T-helper 1 cell (primary cell): ENCODE measurements at regions not wholly inside any gene's neighbourhood (a gene's known extent, or its start where the extent isn't known, plus 50 kb on each side); places are given as distances from the start of the nearest gene placed in this dataset.
"Not testable (repeated sequence)": the region's sequence is repeated elsewhere in the genome, so short reads cannot be mapped to it uniquely, and the experiment has no call there.

Experiments
- DNase-seq, 5 donors: peaks; one replicate each; pipeline ENCODE4 v3.0.0-alpha.2; 2012 to 2020

DNA sequence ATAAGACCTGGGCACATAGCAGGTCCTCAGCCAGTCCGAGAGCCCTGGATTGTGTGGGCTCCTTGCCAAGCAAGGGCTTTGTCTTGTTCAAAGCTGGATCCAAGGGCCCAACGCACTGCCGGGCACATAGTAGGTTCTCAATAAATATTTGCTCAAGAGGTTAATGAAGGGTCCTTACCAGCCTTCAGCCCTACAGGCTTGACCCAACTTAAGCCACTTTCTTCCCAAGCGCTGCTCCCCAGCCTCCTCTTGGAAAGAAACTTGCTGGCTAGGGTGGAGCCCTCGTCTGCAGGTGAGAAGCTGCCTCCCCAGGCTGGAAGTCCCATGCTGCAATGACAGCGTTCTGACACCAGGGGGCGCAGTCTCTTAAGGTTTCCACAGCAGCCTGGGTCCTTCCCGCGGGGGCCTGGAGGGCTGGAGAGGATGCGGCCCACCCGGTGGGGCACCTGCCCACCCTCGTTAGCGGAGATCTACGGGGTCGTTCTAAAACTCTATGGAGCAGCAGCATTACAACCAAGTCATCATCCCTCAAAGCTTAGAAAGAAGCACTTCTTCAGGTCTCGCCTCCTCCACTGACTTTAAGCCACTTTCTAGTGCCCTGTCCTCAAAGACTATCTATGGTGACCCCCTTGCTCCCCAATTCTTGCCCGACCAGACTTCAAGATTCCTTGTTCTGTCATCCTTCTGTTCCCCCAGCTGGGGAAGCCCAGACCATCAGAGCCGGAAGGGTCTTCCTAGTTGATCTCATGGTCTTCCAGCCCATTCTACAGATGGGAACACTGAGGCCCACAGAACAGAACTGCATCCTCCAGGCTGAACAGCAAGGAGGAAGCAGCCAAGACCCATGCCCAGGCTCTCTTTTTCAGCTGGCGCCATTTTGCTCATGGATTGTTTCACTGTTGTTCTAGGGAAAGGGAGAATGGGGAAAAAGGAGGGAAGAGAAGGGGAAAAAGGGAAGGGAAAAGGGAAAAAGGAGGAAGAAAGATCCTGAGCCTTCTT is 115.4 kb downstream of the LHX2 start:
- peak; percentile 44 to 73 (median 64) for DNase-seq

DNA sequence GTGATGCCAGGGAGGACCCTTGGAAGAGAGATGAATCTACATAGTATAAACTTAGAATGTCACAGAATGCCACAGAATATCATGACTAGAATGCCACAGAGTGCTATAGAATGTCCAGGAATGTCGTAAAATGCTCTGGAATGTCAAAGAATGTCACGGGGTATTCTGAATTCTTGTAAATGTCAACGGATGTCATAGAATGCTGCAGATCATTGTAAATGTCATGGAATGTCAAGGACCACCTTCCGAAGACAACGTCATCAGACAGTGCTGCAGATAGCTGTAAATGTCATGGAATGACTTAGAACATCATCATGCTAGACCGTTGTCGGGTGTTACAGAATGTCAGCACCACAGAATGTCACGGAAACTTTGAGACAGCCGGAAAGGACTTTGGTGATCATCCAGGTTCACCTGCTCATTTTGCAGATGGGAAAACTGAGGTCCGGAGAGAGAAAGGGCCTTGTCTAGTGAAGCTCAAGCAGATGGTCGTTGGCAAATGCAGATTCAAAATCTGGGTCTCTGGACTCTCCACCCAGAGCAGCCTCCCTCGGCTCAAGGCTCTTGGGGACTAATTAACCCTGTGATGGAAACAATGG is 117.1 kb downstream of the LHX2 start:
- no peak for DNase-seq

DNA sequence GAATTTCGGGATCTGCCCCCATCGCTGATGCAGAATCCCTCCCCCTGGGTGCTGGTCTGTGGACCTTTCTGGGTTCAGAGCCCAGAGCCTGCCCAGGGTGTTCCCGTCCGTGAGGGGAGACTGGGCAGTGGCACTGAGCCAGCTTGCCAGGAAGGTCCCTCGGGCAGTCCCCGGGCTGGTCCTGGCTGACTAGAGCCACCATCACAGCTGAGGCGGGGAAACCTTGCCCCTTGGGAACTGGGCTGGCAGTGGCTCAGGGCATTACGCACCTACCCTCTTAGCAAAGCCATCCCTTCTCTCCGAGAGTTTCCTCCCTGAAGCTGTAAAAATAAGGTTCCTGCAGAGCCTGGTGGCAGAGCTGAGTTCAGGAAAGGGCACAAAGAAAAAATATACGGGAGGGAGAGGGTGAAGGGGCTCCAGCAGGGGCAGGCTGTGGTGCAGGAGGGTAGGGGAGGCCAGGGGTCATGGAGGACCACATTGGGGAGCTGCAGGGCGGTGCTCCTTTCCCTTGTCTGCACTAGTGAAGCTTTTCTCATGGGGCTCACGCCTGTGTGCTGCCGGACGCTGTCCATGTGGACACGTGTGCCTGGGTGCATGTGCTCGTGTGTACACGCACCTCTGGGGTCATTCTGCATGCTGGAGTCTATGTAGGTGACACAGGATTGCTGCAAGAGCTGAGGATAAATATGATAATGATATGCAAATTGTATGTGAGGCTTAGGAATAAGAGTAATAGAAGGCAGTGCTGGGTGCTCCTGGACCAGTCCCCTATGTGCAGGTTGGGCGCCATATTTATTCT is 118.9 kb downstream of the LHX2 start:
- DNase-seq, result no peak

DNA sequence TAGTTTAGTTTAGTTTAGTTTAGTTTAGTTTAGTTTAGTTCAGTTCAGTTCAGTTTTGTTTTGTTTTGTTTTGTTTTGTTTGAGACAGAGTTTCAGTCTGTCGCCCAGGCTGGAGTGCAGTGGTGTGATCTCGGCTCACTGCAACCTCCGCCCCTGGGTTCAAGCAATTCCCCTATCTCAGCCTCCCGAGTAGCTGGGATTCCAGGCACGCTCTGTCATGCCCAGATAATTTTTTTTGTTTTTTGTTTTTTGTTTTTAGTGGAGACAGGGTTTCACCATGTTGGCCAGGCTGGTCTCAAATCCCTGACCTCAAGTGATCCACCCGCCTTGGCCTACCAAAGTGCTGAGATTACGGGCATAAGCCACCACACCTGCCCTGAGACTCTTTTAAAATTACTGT is 120.0 kb downstream of the LHX2 start:
- DNase-seq, result not testable (repeated sequence)

GRCh38 chr9:124132671-124133147 is 121.1 kb downstream of the LHX2 start:
- no peak for DNase-seq

- peak in 1 of 5 donors; percentile 15 for DNase-seq
These were observed 122.2 kb downstream of the LHX2 start for GRCh38 chr9:124133727-124134126.

- no peak for DNase-seq
These were observed 123.0 kb downstream of the LHX2 start for GRCh38 chr9:124134526-124134925.

DNA sequence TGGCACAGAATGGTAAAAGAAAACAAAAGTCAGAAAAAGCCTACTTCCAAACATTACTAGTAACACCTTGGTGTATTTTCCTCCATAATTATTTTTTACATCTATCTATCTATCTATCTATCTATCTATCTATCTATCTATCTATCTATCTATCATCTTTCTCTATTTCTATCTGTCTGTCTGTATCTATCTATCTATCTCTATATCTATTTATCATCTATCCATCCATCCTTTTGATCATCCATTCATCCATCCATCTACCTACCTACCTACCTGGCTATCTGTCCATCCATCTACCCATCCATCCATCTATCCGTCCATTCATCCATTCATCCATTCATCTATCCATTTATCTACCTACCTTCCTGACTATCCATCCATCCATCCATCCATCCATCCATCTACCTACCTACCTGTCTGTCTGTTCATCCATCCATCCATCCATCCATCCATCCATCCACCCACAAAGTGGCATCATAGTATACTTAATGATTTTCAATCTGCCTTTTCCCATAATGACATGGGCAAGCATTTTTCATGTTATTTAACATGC is 121.9 kb upstream of the NEK6 start:
- no peak for DNase-seq

DNA sequence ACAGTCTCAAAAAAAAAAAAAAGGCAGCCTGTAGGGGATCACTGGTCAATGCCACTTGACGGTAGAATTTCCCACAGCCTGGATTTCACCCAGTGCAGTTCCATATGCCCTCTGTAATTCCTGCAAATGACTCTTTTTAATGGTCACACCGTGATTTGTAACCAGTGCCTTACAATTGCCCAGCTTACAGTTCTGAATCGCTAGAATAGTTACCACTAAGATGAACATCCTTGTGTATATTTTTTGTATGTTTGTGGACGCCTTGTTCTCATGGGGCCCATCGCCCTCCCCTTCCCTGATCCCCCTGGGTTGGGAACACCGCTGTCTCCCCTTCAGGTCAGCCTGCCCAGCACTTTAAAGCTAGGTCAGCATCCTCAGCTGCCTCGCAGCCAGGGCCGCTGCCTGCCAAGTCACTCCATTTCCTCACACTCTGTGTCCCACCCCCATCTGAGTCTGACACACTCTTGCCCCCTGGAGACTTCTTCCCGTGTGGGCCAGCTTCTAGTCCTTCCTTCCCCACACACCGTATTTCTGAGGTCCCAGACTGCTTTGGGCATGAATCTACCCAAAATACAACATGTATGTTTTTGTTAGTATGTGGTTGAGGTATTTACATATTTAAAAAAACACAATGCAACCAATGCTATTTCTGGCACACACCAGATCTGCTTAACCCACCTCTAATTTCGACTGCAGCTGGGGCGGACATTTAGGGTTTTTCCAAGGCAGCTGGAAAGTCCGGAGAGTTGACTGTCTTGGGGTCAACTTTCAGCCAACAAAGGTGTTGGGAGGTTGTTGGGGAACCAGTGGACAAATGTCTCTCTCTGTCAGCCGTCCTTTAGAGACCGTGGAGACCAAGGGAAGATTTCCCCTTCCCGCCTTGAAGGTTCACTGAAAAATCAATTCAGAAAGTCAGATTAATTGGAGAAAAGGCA is 120.5 kb upstream of the NEK6 start:
- no peak for DNase-seq

- no peak for DNase-seq
These were observed 119.8 kb upstream of the NEK6 start for GRCh38 chr9:124137944-124138335.

DNA sequence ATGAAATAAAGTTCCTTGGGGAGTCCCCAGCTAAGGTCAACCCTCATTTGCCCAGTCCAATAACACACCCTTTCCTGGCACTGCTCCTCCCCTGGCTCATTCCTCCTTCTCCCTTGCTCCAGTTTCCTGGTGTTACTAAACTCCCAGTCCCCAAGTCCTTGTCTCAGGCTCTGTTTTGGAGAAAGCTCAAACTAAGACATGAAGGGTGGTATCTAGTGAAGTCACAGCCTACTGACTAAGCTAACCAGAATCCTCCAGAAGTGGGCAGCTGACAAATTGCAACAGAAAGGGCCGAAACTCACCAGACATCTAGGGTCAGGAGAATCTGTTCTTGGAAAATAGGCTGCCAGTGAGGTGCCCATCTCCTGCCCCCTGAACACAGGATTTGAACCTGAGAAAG is 118.7 kb upstream of the NEK6 start:
- no peak for DNase-seq

DNA sequence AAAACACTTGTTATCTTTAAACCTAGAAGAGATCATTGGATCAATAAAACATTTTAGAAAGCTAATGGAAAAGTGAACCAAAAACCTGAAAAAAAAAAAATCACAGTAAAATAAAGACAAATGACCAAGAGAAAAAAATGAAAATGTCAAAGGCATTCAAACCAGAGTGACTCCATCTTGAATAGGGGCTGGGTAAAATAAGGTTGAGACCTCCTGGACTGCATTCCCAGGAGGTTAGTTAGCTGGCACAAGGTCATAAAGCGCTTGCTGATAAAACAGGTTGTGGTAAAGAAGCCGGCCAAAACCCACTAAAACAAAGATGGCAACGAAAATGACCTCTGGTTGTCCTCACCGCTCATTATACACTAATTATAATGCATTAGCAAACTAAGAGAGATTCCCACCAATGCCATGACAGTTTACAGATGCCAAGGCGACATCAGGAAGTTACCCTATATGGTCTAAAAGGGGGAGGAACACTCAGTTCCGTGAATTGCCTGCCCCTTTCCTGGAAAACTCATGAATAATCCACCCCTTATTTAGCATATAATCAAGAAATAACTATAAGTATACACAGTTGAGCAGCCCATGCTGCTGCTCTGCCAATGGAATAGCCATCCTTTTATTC is 116.7 kb upstream of the NEK6 start:
- no peak for DNase-seq

- not testable (repeated sequence) for DNase-seq
These were observed 113.1 kb upstream of the NEK6 start for GRCh38 chr9:124144561-124145123.

DNA sequence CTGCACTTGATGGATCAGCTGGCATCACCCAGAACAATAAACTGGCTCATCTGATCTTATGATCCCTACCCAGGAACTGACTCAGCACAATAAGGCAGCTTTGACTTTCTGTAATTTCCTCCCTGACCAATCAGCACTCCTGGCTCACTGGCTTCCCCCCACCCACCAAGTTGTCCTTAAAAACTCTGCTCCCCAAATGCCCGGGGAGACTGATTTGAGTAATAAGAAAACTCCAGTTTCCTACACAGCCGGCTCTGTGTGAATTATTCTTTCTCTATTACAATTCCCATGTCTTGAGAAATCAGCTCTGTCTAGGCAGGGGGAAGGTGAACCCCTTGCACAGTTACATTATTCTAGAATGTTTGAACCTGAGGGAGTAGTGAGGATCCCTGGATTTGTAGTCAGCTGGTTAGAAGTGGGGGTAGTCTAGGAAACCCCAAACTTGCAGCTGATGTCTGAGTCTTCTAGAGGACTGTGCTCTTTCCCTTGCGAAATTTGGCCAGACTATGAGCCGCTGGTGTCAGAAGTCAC is 111.7 kb upstream of the NEK6 start:
- no peak for DNase-seq

DNA sequence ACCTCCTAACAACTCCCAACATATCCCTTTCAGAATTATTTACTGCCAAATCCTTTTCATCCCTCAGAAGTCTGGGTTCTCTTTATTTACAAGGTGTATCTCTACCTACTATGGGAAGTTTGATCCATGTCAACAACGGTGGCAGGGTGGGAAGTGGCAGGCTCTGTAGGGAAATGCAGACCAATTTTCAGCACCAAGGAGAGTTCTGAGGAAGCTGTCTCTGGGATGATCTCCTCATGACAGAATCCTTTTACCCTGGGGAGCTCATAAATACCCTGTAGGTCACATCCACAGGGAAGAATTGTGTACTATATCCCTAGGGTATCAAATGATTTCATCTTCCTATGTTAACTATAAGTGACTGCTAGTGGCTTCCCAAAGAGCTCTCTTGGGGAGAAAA is 107.8 kb upstream of the NEK6 start:
- no peak for DNase-seq

GRCh38 chr9:124163760-124164255 is 93.9 kb upstream of the NEK6 start:
- no peak for DNase-seq

GRCh38 chr9:124164811-124165210 is 92.9 kb upstream of the NEK6 start:
- DNase-seq, result no peak

- DNase-seq, result no peak
These were observed 83.3 kb upstream of the NEK6 start for GRCh38 chr9:124174433-124174832.

- DNase-seq, result not testable (repeated sequence)
These were observed 80.2 kb upstream of the NEK6 start for GRCh38 chr9:124177522-124177921.
